ENCODE measurements at regions not wholly inside any gene's neighbourhood (a gene's known extent, or its start where the extent isn't known, plus 50 kb on each side); places are given as distances from the start of the nearest gene placed in this dataset.

- Histone ChIP-seq H3K9me3 (ENCODE audit: severe bottlenecking) (no peaks in the 10 kb centered on the region), H3K27ac (no peak overlapping the region), H3K27me3 (ENCODE audit: insufficient read depth, low read depth, severe bottlenecking) (no peaks in the 10 kb centered on the region), H3K4me3 (ENCODE audit: low read depth, low read length) (no peak overlapping the region), H3K36me3 (no peaks in the 10 kb centered on the region)
- no peak for DNase-seq
- TF ChIP-seq CTCF (IDR thresholded peaks at IDR 0.05; ENCODE audit: low read depth, low read length), result no peak
These were observed 607.2 kb upstream of the PLXNA2 start for GRCh38 chr1:208851366-208851765.

GRCh38 chr1:208852911-208853310, 608.7 kb upstream of the PLXNA2 start:
- Histone ChIP-seq H3K27me3 (ENCODE audit: insufficient read depth, low read depth, severe bottlenecking) (no peaks in the 10 kb centered on the region), H3K9me3 (ENCODE audit: severe bottlenecking) (no peaks in the 10 kb centered on the region), H3K36me3 (no peaks in the 10 kb centered on the region), H3K27ac (no peak overlapping the region), H3K4me3 (ENCODE audit: low read depth, low read length) (no peak overlapping the region)
- TF ChIP-seq CTCF (IDR thresholded peaks at IDR 0.05; ENCODE audit: low read depth, low read length), result no peak
- no peak for DNase-seq

- TF ChIP-seq CTCF (IDR thresholded peaks at IDR 0.05; ENCODE audit: low read depth, low read length), result no peak
- DNase-seq, result no peak
- no peaks in the 10 kb centered on the region for H3K36me3 ChIP-seq
- no peak overlapping the region for H3K4me3 ChIP-seq (ENCODE audit: low read depth, low read length)
- no peaks in the 10 kb centered on the region for H3K27me3 ChIP-seq (ENCODE audit: insufficient read depth, low read depth, severe bottlenecking)
- H3K9me3 ChIP-seq (ENCODE audit: severe bottlenecking), result no peaks in the 10 kb centered on the region
- peak overlapping the region; percentile 37; the same call in 1 of the 2 replicates for H3K27ac ChIP-seq
These were observed 611.2 kb upstream of the PLXNA2 start for GRCh38 chr1:208855403-208855802.

- TF ChIP-seq CTCF (IDR thresholded peaks at IDR 0.05; ENCODE audit: low read depth, low read length), result no peak
- H3K4me3 ChIP-seq (ENCODE audit: low read depth, low read length), result no peak overlapping the region
- DNase-seq, result no peak
- H3K27ac ChIP-seq, result peak overlapping the region; percentile 19
- no peaks in the 10 kb centered on the region for H3K27me3 ChIP-seq (ENCODE audit: insufficient read depth, low read depth, severe bottlenecking)
- no peaks in the 10 kb centered on the region for H3K36me3 ChIP-seq
- H3K9me3 ChIP-seq (ENCODE audit: severe bottlenecking), result peaks cover 6% of the 10 kb centered on the region
These were observed 613.3 kb upstream of the PLXNA2 start for GRCh38 chr1:208857465-208857864.

GRCh38 chr1:208858738-208859137, 614.6 kb upstream of the PLXNA2 start:
- Histone ChIP-seq H3K4me3 (ENCODE audit: low read depth, low read length) (no peak overlapping the region), H3K9me3 (ENCODE audit: severe bottlenecking) (peaks cover 6% of the 10 kb centered on the region), H3K36me3 (no peaks in the 10 kb centered on the region), H3K27ac (no peak overlapping the region), H3K27me3 (ENCODE audit: insufficient read depth, low read depth, severe bottlenecking) (no peaks in the 10 kb centered on the region)
- no peak for DNase-seq
- TF ChIP-seq CTCF (IDR thresholded peaks at IDR 0.05; ENCODE audit: low read depth, low read length), result no peak

GRCh38 chr1:208864366-208864965, 620.3 kb upstream of the PLXNA2 start:
- H3K27me3 ChIP-seq (ENCODE audit: insufficient read depth, low read depth, severe bottlenecking), result no peaks in the 10 kb centered on the region
- H3K4me3 ChIP-seq (ENCODE audit: low read depth, low read length), result no peak overlapping the region
- H3K36me3 ChIP-seq, result no peaks in the 10 kb centered on the region
- DNase-seq, result no peak
- no peak overlapping the region for H3K27ac ChIP-seq
- TF ChIP-seq CTCF (IDR thresholded peaks at IDR 0.05; ENCODE audit: low read depth, low read length), result no peak
- H3K9me3 ChIP-seq (ENCODE audit: severe bottlenecking), result peaks cover 6% of the 10 kb centered on the region

Measured in WERI-Rb-1 (cell line).